CD4-positive, alpha-beta memory T cell (primary cell): ENCODE measurements at regions not wholly inside any gene's neighbourhood (a gene's known extent, or its start where the extent isn't known, plus 50 kb on each side); places are given as distances from the start of the nearest gene placed in this dataset.

Experiments used
- CTCF ChIA-PET: fragments of 350-600 bp; sonication (Branson Sonifier 250); formaldehyde crosslinking; loops from one replicate; lab custom pipeline; 2021; ENCODE audit warnings: inconsistent platforms; ENCODE audit not compliant: partially characterized antibody; lab: Charles Lee
- POLR2A ChIA-PET: fragments of 350-600 bp; sonication (Branson Sonifier 250); formaldehyde crosslinking; loops from one replicate; lab custom pipeline; 2021; ENCODE audit not compliant: partially characterized antibody; lab: Charles Lee
- DNase-seq, 5 donors: peaks; one replicate each; pipeline versions ENCODE4 v3.0.0 to v3.0.0-alpha.2; 2020 to 2022; ENCODE audit warnings: mixed read lengths in 1 of 5
- H3K27ac ChIP-seq: one replicate; pipeline ENCODE4 v1.7.0; 2013; ENCODE audit warnings: low read depth, low read length
- H3K27me3 ChIP-seq: 2 replicates; pipeline ENCODE4 v1.7.0; 2013; ENCODE audit warnings: mild to moderate bottlenecking, low read length, moderate library complexity; ENCODE audit not compliant: insufficient read depth
- H3K36me3 ChIP-seq: 2 replicates; pipeline ENCODE4 v1.7.0; 2013; ENCODE audit warnings: mild to moderate bottlenecking, low read length, moderate library complexity; ENCODE audit not compliant: insufficient read depth
- H3K4me1 ChIP-seq: 2 replicates; pipeline ENCODE4 v1.7.0; 2013; ENCODE audit warnings: mild to moderate bottlenecking, low read length, moderate library complexity; ENCODE audit not compliant: insufficient read depth
- H3K4me3 ChIP-seq, 2 donors: one replicate each; pipeline ENCODE4 v1.7.0; 2013; ENCODE audit warnings: low read length in 2 of 2, mild to moderate bottlenecking in 1 of 2
- H3K9me3 ChIP-seq, 2 donors: one replicate each; pipeline ENCODE4 v1.7.0; 2013; ENCODE audit warnings: low read length in 2 of 2, control low read depth in 1 of 2; ENCODE audit not compliant: control insufficient read depth in 1 of 2
- H3K27ac Mint-ChIP-seq, 7 donors: one replicate each; pipeline ENCODE4 v1.8.0; 2020 to 2021; ENCODE audit warnings: mixed read lengths in 7 of 7, mild to moderate bottlenecking in 6 of 7, inconsistent platforms in 3 of 7, moderate library complexity in 3 of 7
- H3K27me3 Mint-ChIP-seq, 2 donors: one replicate each; pipeline ENCODE4 v1.8.0; 2020 to 2021; ENCODE audit warnings: mixed read lengths in 2 of 2
- H3K36me3 Mint-ChIP-seq, 2 donors: one replicate each; pipeline ENCODE4 v1.8.0; 2020 to 2021; ENCODE audit warnings: mixed read lengths in 2 of 2, inconsistent platforms in 1 of 2, mild to moderate bottlenecking in 1 of 2
- H3K4me1 Mint-ChIP-seq, 4 donors: one replicate each; pipeline ENCODE4 v1.8.0; 2020 to 2021; ENCODE audit warnings: mixed read lengths in 4 of 4, mild to moderate bottlenecking in 1 of 4
- H3K4me3 Mint-ChIP-seq, 8 donors: one replicate each; pipeline ENCODE4 v1.8.0; 2020 to 2021; ENCODE audit warnings: mixed read lengths in 8 of 8, mild to moderate bottlenecking in 7 of 8, moderate library complexity in 6 of 8, inconsistent platforms in 3 of 8
- H3K9me3 Mint-ChIP-seq, 8 donors: one replicate each; pipeline ENCODE4 v1.8.0; 2020 to 2021; ENCODE audit warnings: mixed read lengths in 8 of 8, mild to moderate bottlenecking in 5 of 8, inconsistent platforms in 3 of 8, moderate library complexity in 1 of 8
- intact Hi-C: fragments of 100-400 bp; cut with micrococcal nuclease; formaldehyde crosslinking; loops from one replicate; pipeline ENCODE4 v1.15.1; 2023

- POLR2A ChIA-PET: no interaction called here
- CTCF ChIA-PET: no interaction called here
- Histone ChIP-seq H3K36me3 (no peaks in the 10 kb centered on the region), H3K27me3 (no peaks in the 10 kb centered on the region), H3K4me1 (no peaks in the 10 kb centered on the region), H3K27ac (no peak overlapping the region), H3K9me3 (no peaks in the 10 kb centered on the region), H3K4me3 (no peak overlapping the region)
- Mint-ChIP-seq H3K4me3 (no peak overlapping the region), H3K27me3 (no peaks in the 10 kb centered on the region), H3K9me3 (peaks cover 2 to 17% (median 5%) of the 10 kb centered on the region in 8 donors), H3K27ac (no peak overlapping the region), H3K36me3 (no peaks in the 10 kb centered on the region), H3K4me1 (no peaks in the 10 kb centered on the region)
- intact Hi-C loops: no loop called here
- DNase-seq: no peak
Observed at GRCh38 chr5:18068826-18069225, 434.6 kb downstream of the TAF11L14 start.

- H3K9me3 Mint-ChIP-seq: peaks cover 2 to 13% (median 4%) of the 10 kb centered on the region in 8 donors
- ChIA-PET CTCF (no interaction called here), POLR2A (no interaction called here)
- H3K27ac Mint-ChIP-seq: no peak overlapping the region
- H3K36me3 ChIP-seq: no peaks in the 10 kb centered on the region
- H3K4me3 ChIP-seq: no peak overlapping the region
- H3K4me1 Mint-ChIP-seq: no peaks in the 10 kb centered on the region
- DNase-seq: no peak
- intact Hi-C loops: no loop called here
- no peaks in the 10 kb centered on the region for H3K9me3 ChIP-seq
- H3K27ac ChIP-seq: no peak overlapping the region
- H3K27me3 ChIP-seq: no peaks in the 10 kb centered on the region
- no peak overlapping the region for H3K4me3 Mint-ChIP-seq
- no peaks in the 10 kb centered on the region for H3K36me3 Mint-ChIP-seq
- H3K4me1 ChIP-seq: no peaks in the 10 kb centered on the region
- H3K27me3 Mint-ChIP-seq: no peaks in the 10 kb centered on the region
Observed at GRCh38 chr5:18069790-18070189, 435.5 kb downstream of the TAF11L14 start.

GRCh38 chr5:18072600-18072999 lies 438.3 kb downstream of the TAF11L14 start:
- Mint-ChIP-seq H3K9me3 (peaks cover 0 to 17% (median 7%) of the 10 kb centered on the region in 8 donors), H3K27ac (no peak overlapping the region), H3K27me3 (no peaks in the 10 kb centered on the region), H3K36me3 (no peaks in the 10 kb centered on the region), H3K4me3 (no peak overlapping the region), H3K4me1 (no peaks in the 10 kb centered on the region)
- no peaks in the 10 kb centered on the region for H3K36me3 ChIP-seq
- H3K27ac ChIP-seq: no peak overlapping the region
- ChIA-PET CTCF (no interaction called here), POLR2A (no interaction called here)
- no peak for DNase-seq
- no peak overlapping the region for H3K4me3 ChIP-seq
- no peaks in the 10 kb centered on the region for H3K9me3 ChIP-seq
- intact Hi-C loops: no loop called here
- H3K4me1 ChIP-seq: no peaks in the 10 kb centered on the region
- no peaks in the 10 kb centered on the region for H3K27me3 ChIP-seq

GRCh38 chr5:18074961-18075360 lies 440.7 kb downstream of the TAF11L14 start:
- no peak for DNase-seq
- H3K27ac Mint-ChIP-seq: no peak overlapping the region
- intact Hi-C loops: no loop called here

GRCh38 chr5:18078157-18078556 lies 443.9 kb downstream of the TAF11L14 start:
- Histone ChIP-seq H3K27ac (no peak overlapping the region), H3K9me3 (no peaks in the 10 kb centered on the region), H3K4me3 (no peak overlapping the region), H3K4me1 (no peaks in the 10 kb centered on the region), H3K36me3 (no peaks in the 10 kb centered on the region), H3K27me3 (no peaks in the 10 kb centered on the region)
- H3K27ac Mint-ChIP-seq: no peak overlapping the region
- peaks cover 0 to 21% (median 8%) of the 10 kb centered on the region in 8 donors for H3K9me3 Mint-ChIP-seq
- no peaks in the 10 kb centered on the region for H3K36me3 Mint-ChIP-seq
- DNase-seq: no peak
- H3K4me3 Mint-ChIP-seq: no peak overlapping the region
- POLR2A ChIA-PET: no interaction called here
- no peaks in the 10 kb centered on the region for H3K4me1 Mint-ChIP-seq
- CTCF ChIA-PET: interaction anchor here (0.7 kb wide), 1 partner anchor 270 kb away, joined by 4 read pairs; no protein-coding TSS in a partner anchor
- intact Hi-C loops: no loop called here
- H3K27me3 Mint-ChIP-seq: no peaks in the 10 kb centered on the region

More at GRCh38 chr5:18074961-18075360, 440.7 kb downstream of the TAF11L14 start:
- ChIA-PET CTCF (no interaction called here), POLR2A (no interaction called here)
- Histone ChIP-seq H3K27ac (no peak overlapping the region), H3K9me3 (no peaks in the 10 kb centered on the region), H3K27me3 (no peaks in the 10 kb centered on the region), H3K36me3 (no peaks in the 10 kb centered on the region), H3K4me1 (no peaks in the 10 kb centered on the region), H3K4me3 (no peak overlapping the region)
- no peaks in the 10 kb centered on the region for H3K36me3 Mint-ChIP-seq
- peaks cover 2 to 18% (median 5%) of the 10 kb centered on the region in 8 donors for H3K9me3 Mint-ChIP-seq
- H3K4me3 Mint-ChIP-seq: no peak overlapping the region
- H3K4me1 Mint-ChIP-seq: no peaks in the 10 kb centered on the region
- no peaks in the 10 kb centered on the region for H3K27me3 Mint-ChIP-seq

- H3K27me3 Mint-ChIP-seq: no peaks in the 10 kb centered on the region
- H3K27ac Mint-ChIP-seq: no peak overlapping the region
- no peaks in the 10 kb centered on the region for H3K36me3 Mint-ChIP-seq
- H3K4me3 Mint-ChIP-seq: no peak overlapping the region
- Histone ChIP-seq H3K4me3 (no peak overlapping the region), H3K9me3 (no peaks in the 10 kb centered on the region), H3K27me3 (no peaks in the 10 kb centered on the region), H3K4me1 (no peaks in the 10 kb centered on the region), H3K27ac (no peak overlapping the region), H3K36me3 (no peaks in the 10 kb centered on the region)
- intact Hi-C loops: no loop called here
- no peak for DNase-seq
- no peaks in the 10 kb centered on the region for H3K4me1 Mint-ChIP-seq
- CTCF ChIA-PET: no interaction called here
- peaks cover 2 to 25% (median 12%) of the 10 kb centered on the region in 8 donors for H3K9me3 Mint-ChIP-seq
- POLR2A ChIA-PET: no interaction called here
Observed at GRCh38 chr5:18079831-18080230, 445.6 kb downstream of the TAF11L14 start.

GRCh38 chr5:18088020-18088579 lies 453.8 kb downstream of the TAF11L14 start:
- Histone ChIP-seq H3K27ac (no peak overlapping the region), H3K4me1 (no peaks in the 10 kb centered on the region), H3K4me3 (no peak overlapping the region), H3K27me3 (no peaks in the 10 kb centered on the region), H3K9me3 (no peaks in the 10 kb centered on the region), H3K36me3 (no peaks in the 10 kb centered on the region)
- no peak for DNase-seq
- Mint-ChIP-seq H3K4me3 (no peak overlapping the region), H3K36me3 (no peaks in the 10 kb centered on the region), H3K27me3 (no peaks in the 10 kb centered on the region), H3K27ac (no peak overlapping the region), H3K4me1 (no peaks in the 10 kb centered on the region), H3K9me3 (peaks cover 2 to 17% (median 11%) of the 10 kb centered on the region in 8 donors)
- POLR2A ChIA-PET: no interaction called here
- CTCF ChIA-PET: no interaction called here
- intact Hi-C loops: no loop called here
